Colonic mucosa (tissue), 4 donors: ENCODE measurements at regions not wholly inside any gene's neighbourhood (a gene's known extent, or its start where the extent isn't known, plus 50 kb on each side); places are given as distances from the start of the nearest gene placed in this dataset.

Experiments
- DNase-seq: peaks from one replicate; pipeline ENCODE4 v3.0.0-alpha.2; 2020
- H3K27ac ChIP-seq: fragments of 200-600 bp; one replicate; pipeline ENCODE4 v1.8.0; 2021
- H3K27me3 ChIP-seq: fragments of 200-600 bp; one replicate; pipeline ENCODE4 v1.8.0; 2021
- H3K36me3 ChIP-seq: fragments of 200-600 bp; one replicate; pipeline ENCODE4 v1.8.0; 2021
- H3K4me1 ChIP-seq: fragments of 200-600 bp; one replicate; pipeline ENCODE4 v1.8.0; 2021; ENCODE audit warnings: mild to moderate bottlenecking
- H3K4me3 ChIP-seq: fragments of 200-600 bp; one replicate; pipeline ENCODE4 v1.8.0; 2021
- H3K9ac ChIP-seq, 2 donors: one replicate each; pipeline ENCODE4 v1.7.0; 2013; ENCODE audit warnings: control low read depth in 2 of 2, low read depth in 2 of 2, low read length in 2 of 2
- H3K9me3 ChIP-seq: fragments of 200-600 bp; one replicate; pipeline ENCODE4 v1.8.0; 2021
- CTCF ChIP-seq: fragments of 200-600 bp; IDR thresholded peaks from one replicate; pipeline ENCODE4 v1.8.0; 2022; ENCODE audit warnings: antibody characterized with exemption, mild to moderate bottlenecking
- intact Hi-C: fragments of 100-400 bp; cut with DNase I; formaldehyde crosslinking; loops from one replicate; pipeline ENCODE4 v1.14.1; 2022
- donor health status: healthy.
- donor health status: DM: no; HTN: no; CAD: no.
- donor health status: DM: no; HTN: no; CAD: no.

GRCh38 chr2:53230691-53231090 is 536.9 kb upstream of the CHAC2 start:
- Histone ChIP-seq H3K9me3 (no peaks in the 10 kb centered on the region), H3K9ac (no peak overlapping the region), H3K4me3 (no peak overlapping the region), H3K36me3 (no peaks in the 10 kb centered on the region), H3K27ac (no peak overlapping the region), H3K4me1 (peaks cover 6% of the 10 kb centered on the region), H3K27me3 (no peaks in the 10 kb centered on the region)
- no peak for DNase-seq
- intact Hi-C loops, result no loop called here
- TF ChIP-seq CTCF, result no peak

- Histone ChIP-seq H3K27me3 (no peaks in the 10 kb centered on the region), H3K36me3 (no peaks in the 10 kb centered on the region), H3K4me1 (no peaks in the 10 kb centered on the region), H3K9ac (no peak overlapping the region), H3K27ac (no peak overlapping the region), H3K9me3 (no peaks in the 10 kb centered on the region), H3K4me3 (no peak overlapping the region)
- intact Hi-C loops, result no loop called here
- no peak for DNase-seq
- no peak for TF ChIP-seq CTCF
Measured at GRCh38 chr2:53227535-53227934, 540.1 kb upstream of the CHAC2 start.

GRCh38 chr2:53220969-53221368 is 546.6 kb upstream of the CHAC2 start:
- Histone ChIP-seq H3K27ac (no peak overlapping the region), H3K36me3 (no peaks in the 10 kb centered on the region), H3K27me3 (no peaks in the 10 kb centered on the region), H3K4me3 (no peak overlapping the region), H3K4me1 (no peaks in the 10 kb centered on the region), H3K9me3 (no peaks in the 10 kb centered on the region), H3K9ac (no peak overlapping the region)
- no peak for DNase-seq
- intact Hi-C loops, result no loop called here
- TF ChIP-seq CTCF, result no peak

- Histone ChIP-seq H3K27ac (no peak overlapping the region), H3K9ac (no peak overlapping the region), H3K4me3 (no peak overlapping the region), H3K4me1 (no peaks in the 10 kb centered on the region), H3K36me3 (no peaks in the 10 kb centered on the region), H3K9me3 (no peaks in the 10 kb centered on the region), H3K27me3 (no peaks in the 10 kb centered on the region)
- intact Hi-C loops, result no loop called here
- DNase-seq, result no peak
- TF ChIP-seq CTCF, result no peak
Measured at GRCh38 chr2:53217250-53217649, 550.4 kb upstream of the CHAC2 start.

GRCh38 chr2:53216805-53217204 is 550.8 kb upstream of the CHAC2 start:
- no peak overlapping the region for H3K4me3 ChIP-seq
- H3K9me3 ChIP-seq, result no peaks in the 10 kb centered on the region
- intact Hi-C loops, result no loop called here
- H3K36me3 ChIP-seq, result no peaks in the 10 kb centered on the region
- H3K9ac ChIP-seq, result no peak overlapping the region
- H3K4me1 ChIP-seq, result no peaks in the 10 kb centered on the region
- H3K27ac ChIP-seq, result no peak overlapping the region
- no peak for DNase-seq
- TF ChIP-seq CTCF, result no peak
- H3K27me3 ChIP-seq, result no peaks in the 10 kb centered on the region

- Histone ChIP-seq H3K9me3 (no peaks in the 10 kb centered on the region), H3K9ac (no peak overlapping the region), H3K36me3 (no peaks in the 10 kb centered on the region), H3K27ac (no peak overlapping the region), H3K27me3 (no peaks in the 10 kb centered on the region), H3K4me3 (no peak overlapping the region), H3K4me1 (no peaks in the 10 kb centered on the region)
- TF ChIP-seq CTCF, result no peak
- intact Hi-C loops, result no loop called here
- no peak for DNase-seq
Measured at GRCh38 chr2:53212576-53212975, 555.0 kb upstream of the CHAC2 start.
